OCI-LY3 (cell line): ENCODE measurements at regions not wholly inside any gene's neighbourhood (a gene's known extent, or its start where the extent isn't known, plus 50 kb on each side); places are given as distances from the start of the nearest gene placed in this dataset.
"Not testable (repeated sequence)": the region's sequence is repeated elsewhere in the genome, so short reads cannot be mapped to it uniquely, and the experiment has no call there.

ENCODE experiments used
- H2AFZ ChIP-seq: fragments of 200-600, 300-600 bp; shearing (Covaris generic); 2 replicates; pipeline ENCODE4 v1.6.0; 2014; ENCODE audit warnings: antibody characterized with exemption, low read depth, low read length
- H3K27ac ChIP-seq: fragments of 200-600, 300-600 bp; sonication (generic); 2 replicates; pipeline ENCODE4 v1.5.1; 2014; ENCODE audit warnings: mild to moderate bottlenecking, low read length, moderate library complexity, mixed read lengths
- H3K27me3 ChIP-seq: fragments of 200-600, 300-600 bp; sonication (generic); 2 replicates; pipeline ENCODE4 v1.6.1; 2014; ENCODE audit warnings: low read depth, low read length, mixed read lengths
- H3K36me3 ChIP-seq: fragments of 200-600, 300-600 bp; sonication (generic); replicated peaks from 2 replicates; pipeline ENCODE3; 2014; ENCODE audit warnings: low read depth, low read length, mixed read lengths
- H3K4me1 ChIP-seq: fragments of 300-600, 200-600 bp; sonication (generic); 2 replicates; pipeline ENCODE4 v1.6.1; 2014; ENCODE audit warnings: low read length, mixed read lengths
- H3K4me2 ChIP-seq: fragments of 200-600, 300-600 bp; sonication (generic); 2 replicates; pipeline ENCODE4 v1.6.1; 2014; ENCODE audit warnings: low read length, mixed read lengths
- H3K4me3 ChIP-seq: fragments of 300-600, 200-600 bp; sonication (generic); 2 replicates; pipeline ENCODE4 v1.5.1; 2014; ENCODE audit warnings: antibody characterized with exemption, mild to moderate bottlenecking, low read length, moderate library complexity
- H3K79me2 ChIP-seq: fragments of 300-600, 200-600 bp; shearing (Covaris generic); 2 replicates; pipeline ENCODE4 v1.6.1; 2014; ENCODE audit warnings: mild to moderate bottlenecking, low read length, mixed read lengths
- H3K9ac ChIP-seq: fragments of 300-600, 200-600 bp; shearing (Covaris generic); 2 replicates; pipeline ENCODE4 v1.6.0; 2014; ENCODE audit warnings: mild to moderate bottlenecking, low read length, moderate library complexity
- H3K9me3 ChIP-seq: fragments of 200-600, 300-600 bp; shearing (Covaris generic); 2 replicates; pipeline ENCODE4 v1.6.1; 2014; ENCODE audit warnings: low read length, mixed read lengths; ENCODE audit not compliant: insufficient read depth
- H4K20me1 ChIP-seq: fragments of 200-600, 300-600 bp; sonication (generic); 2 replicates; pipeline ENCODE4 v1.6.1; 2016; ENCODE audit warnings: low read length, mixed read lengths; ENCODE audit not compliant: insufficient read depth
- EZH2phosphoT487 ChIP-seq: fragments of 200-600 bp; shearing (Covaris generic); IDR thresholded peaks from 2 replicates; pipeline ENCODE4 v1.6.1; 2018; ENCODE audit warnings: antibody characterized with exemption, mixed run types, low read depth
- TF ChIP-seq, protein P1 (sequence below): fragments of 200-600, 300-600 bp; sonication (generic); IDR thresholded peaks from 2 replicates; pipeline ENCODE4 v1.5.1; 2014; ENCODE audit warnings: antibody characterized with exemption, low read length, low read depth

DNA sequence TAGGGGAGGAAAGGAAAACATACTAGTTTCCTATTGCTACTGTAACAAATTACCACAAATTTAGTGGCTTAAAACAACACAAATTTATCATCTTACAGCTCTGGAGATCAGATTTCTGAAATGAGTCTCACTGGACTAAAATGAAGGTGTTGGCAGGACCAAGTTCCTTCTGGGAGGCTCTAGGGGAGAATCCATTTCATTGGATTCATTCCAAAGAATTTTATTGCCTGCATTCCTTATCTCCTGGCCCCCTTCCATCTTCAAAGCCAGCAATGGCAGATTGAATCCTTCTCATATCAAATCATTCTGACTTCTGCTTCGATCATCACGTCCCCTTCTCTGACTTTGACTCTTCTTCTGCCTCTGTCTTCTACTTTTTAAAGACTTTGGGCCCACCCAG is 250.9 kb downstream of the IRS1 start:
- TF ChIP-seq, protein P1, sequence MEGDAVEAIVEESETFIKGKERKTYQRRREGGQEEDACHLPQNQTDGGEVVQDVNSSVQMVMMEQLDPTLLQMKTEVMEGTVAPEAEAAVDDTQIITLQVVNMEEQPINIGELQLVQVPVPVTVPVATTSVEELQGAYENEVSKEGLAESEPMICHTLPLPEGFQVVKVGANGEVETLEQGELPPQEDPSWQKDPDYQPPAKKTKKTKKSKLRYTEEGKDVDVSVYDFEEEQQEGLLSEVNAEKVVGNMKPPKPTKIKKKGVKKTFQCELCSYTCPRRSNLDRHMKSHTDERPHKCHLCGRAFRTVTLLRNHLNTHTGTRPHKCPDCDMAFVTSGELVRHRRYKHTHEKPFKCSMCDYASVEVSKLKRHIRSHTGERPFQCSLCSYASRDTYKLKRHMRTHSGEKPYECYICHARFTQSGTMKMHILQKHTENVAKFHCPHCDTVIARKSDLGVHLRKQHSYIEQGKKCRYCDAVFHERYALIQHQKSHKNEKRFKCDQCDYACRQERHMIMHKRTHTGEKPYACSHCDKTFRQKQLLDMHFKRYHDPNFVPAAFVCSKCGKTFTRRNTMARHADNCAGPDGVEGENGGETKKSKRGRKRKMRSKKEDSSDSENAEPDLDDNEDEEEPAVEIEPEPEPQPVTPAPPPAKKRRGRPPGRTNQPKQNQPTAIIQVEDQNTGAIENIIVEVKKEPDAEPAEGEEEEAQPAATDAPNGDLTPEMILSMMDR = no peak
- no peak for TF ChIP-seq EZH2phosphoT487
- H3K9me3 ChIP-seq = no peaks in the 10 kb centered on the region

DNA sequence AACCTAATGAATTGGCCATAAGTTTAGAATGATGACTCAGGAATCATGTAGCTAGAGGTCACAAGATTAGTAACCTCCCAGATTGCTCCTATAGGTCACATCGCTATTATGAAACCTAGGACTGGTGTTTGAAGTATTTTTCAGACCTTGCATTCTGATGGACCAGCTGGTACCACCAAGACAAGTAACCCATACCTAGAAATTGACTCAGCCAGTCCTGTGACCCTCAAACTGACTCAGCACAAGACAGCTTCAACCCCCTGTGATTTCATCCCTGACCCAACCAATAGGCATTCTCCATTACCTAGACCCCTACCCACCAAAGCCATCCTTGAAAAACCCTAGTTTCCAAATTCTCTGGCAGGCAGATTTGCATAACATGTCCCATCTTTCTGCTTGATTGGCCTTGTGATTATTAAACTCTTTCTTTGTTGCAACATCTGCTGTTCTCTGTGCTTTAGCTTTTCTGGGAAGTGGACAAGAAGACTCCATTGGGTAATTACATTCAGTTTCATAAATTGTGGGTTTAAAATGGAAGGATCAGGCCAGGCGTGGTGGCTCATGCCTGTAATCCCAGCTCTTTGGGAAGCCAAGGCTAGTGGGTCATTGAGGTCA is 254.9 kb downstream of the IRS1 start:
- no peak overlapping the region for H3K9ac ChIP-seq
- H3K27ac ChIP-seq = no peak overlapping the region
- no peaks in the 10 kb centered on the region for H3K27me3 ChIP-seq
- H2AFZ ChIP-seq = no peak overlapping the region
- H3K36me3 ChIP-seq = no peaks in the 10 kb centered on the region
- TF ChIP-seq EZH2phosphoT487 = no peak
- TF ChIP-seq, protein P1 = no peak
- no peak overlapping the region for H3K4me3 ChIP-seq
- H4K20me1 ChIP-seq = no peaks in the 10 kb centered on the region
- H3K9me3 ChIP-seq = no peaks in the 10 kb centered on the region
- no peaks in the 10 kb centered on the region for H3K79me2 ChIP-seq
- no peaks in the 10 kb centered on the region for H3K4me1 ChIP-seq
- no peak overlapping the region for H3K4me2 ChIP-seq

More for the DNA sequence above, 250.9 kb downstream of the IRS1 start:
- Histone ChIP-seq H3K27ac (no peak overlapping the region), H3K79me2 (no peaks in the 10 kb centered on the region), H2AFZ (no peak overlapping the region), H3K4me1 (no peaks in the 10 kb centered on the region), H3K4me2 (no peak overlapping the region), H3K36me3 (no peaks in the 10 kb centered on the region), H3K4me3 (no peak overlapping the region), H4K20me1 (no peaks in the 10 kb centered on the region), H3K27me3 (no peaks in the 10 kb centered on the region), H3K9ac (no peak overlapping the region)

DNA sequence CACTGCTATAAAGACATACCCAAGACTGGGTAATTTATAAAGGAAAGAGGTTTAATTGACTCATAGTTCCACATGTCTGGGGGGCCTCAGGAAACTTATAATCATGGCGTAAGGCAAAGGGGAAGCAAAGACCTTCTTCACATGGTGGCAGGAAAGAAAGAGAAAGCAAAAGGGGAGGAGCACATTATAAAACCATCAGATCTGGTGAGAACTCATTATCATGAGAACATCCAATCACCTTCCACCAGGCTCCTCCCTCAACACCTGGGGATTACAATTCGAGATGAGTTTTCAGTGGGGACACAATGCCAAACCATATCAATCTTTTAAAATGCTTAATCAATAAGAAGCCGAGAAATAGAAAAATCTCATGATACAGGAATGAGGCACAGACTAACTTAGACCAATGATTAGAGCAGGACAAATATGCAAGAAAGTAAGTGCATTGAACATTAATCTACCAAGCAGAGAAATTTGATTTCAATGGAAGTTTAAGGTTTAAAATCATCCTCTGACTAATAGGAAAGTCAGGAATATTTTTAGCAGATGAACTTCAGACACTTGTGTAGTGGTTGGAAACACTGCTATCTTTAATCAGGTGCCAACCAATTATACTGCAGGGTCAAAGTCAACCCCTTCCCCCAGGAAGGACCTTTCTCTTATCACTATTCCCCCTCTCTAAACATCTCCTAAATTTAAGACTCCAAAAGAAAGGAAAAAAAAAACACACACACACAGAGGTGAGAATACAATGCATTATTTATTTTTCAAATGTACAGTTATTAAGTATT is 259.2 kb downstream of the IRS1 start:
- Histone ChIP-seq H3K27ac (no peak overlapping the region), H3K36me3 (no peaks in the 10 kb centered on the region), H3K4me3 (no peak overlapping the region), H3K9me3 (no peaks in the 10 kb centered on the region), H3K27me3 (no peaks in the 10 kb centered on the region), H3K4me1 (no peaks in the 10 kb centered on the region), H3K4me2 (no peak overlapping the region), H3K9ac (no peak overlapping the region), H4K20me1 (no peaks in the 10 kb centered on the region), H3K79me2 (no peaks in the 10 kb centered on the region), H2AFZ (no peak overlapping the region)
- TF ChIP-seq, protein P1 = no peak
- TF ChIP-seq EZH2phosphoT487 = no peak

DNA sequence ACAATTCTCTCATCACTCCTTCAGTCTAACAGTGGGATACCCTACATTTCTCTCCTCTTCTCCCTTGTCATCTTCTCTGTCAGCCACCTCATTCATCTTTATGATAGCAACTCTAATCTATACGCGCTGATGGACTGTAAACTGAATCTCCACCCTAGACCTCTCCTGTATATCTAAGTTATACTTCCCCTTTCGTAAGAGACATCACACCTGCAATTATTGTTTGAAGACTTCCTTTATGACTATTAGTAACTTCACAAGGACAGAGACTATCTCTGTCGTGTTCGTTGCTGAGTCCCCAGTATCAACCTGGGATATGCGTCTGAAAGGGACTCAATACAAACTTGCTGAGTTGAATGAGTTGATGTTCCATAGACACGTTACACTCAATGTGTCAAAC is 263.2 kb downstream of the IRS1 start:
- no peaks in the 10 kb centered on the region for H3K4me1 ChIP-seq
- H3K9me3 ChIP-seq = no peaks in the 10 kb centered on the region
- H4K20me1 ChIP-seq = no peaks in the 10 kb centered on the region
- no peak for TF ChIP-seq EZH2phosphoT487
- TF ChIP-seq, protein P1 = no peak
- no peaks in the 10 kb centered on the region for H3K27me3 ChIP-seq
- H3K79me2 ChIP-seq = no peaks in the 10 kb centered on the region
- H3K9ac ChIP-seq = no peak overlapping the region
- H2AFZ ChIP-seq = no peak overlapping the region
- H3K4me2 ChIP-seq = no peak overlapping the region
- H3K36me3 ChIP-seq = no peaks in the 10 kb centered on the region
- no peak overlapping the region for H3K27ac ChIP-seq
- no peak overlapping the region for H3K4me3 ChIP-seq

DNA sequence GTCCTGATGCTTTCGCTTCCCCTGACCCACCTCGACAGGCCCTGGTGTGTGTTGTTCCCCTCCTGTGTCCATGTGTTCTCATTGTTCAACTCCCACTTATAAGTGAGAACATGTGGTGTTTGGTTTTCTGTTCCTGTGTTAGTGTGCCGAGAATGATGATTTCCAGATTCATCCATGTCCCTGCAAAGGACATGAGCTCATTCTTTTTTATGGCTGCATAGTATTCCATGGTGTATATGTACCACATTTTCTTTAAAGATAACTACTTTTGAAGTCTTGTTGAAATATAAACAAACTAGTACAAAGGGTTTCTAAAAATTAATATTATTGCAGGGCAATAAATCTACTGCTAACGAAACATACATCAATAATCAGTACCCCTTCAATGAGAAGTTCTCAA is 266.6 kb downstream of the IRS1 start:
- H3K4me2 ChIP-seq, H3K4me1 ChIP-seq, H3K27ac ChIP-seq, H3K27me3 ChIP-seq, H2AFZ ChIP-seq, H4K20me1 ChIP-seq, H3K9ac ChIP-seq, H3K4me3 ChIP-seq, H3K79me2 ChIP-seq, H3K36me3 ChIP-seq, H3K9me3 ChIP-seq: not testable (repeated sequence)
